Stimulated activated CD8-positive, alpha-beta memory T cell treated with anti-CD3 and anti-CD28 coated beads, Interleukin-7, amount 100 ng/mL, for 48 hours (primary cell): ENCODE measurements at regions not wholly inside any gene's neighbourhood (a gene's known extent, or its start where the extent isn't known, plus 50 kb on each side); places are given as distances from the start of the nearest gene placed in this dataset.
A peak's percentile ranks its signal among the peaks of the same experiment; 100 is the strongest.
"Not testable (repeated sequence)": the region's sequence is repeated elsewhere in the genome, so short reads cannot be mapped to it uniquely, and the experiment has no call there.

Experiments
- DNase-seq, 2 donors: peaks; one replicate each; pipeline ENCODE4 v3.0.0-alpha.2; 2020; ENCODE audit warnings: low read depth in 1 of 2; ENCODE audit errors: extremely low read depth in 1 of 2

GRCh38 chr6:19210849-19211590, 626.1 kb upstream of the ID4 start:
- peak in 1 of 2 donors; percentile 6 for DNase-seq

GRCh38 chr6:19214231-19214630, 622.9 kb upstream of the ID4 start:
- no peak for DNase-seq

- no peak for DNase-seq
Observed at GRCh38 chr6:19219931-19220330, 617.2 kb upstream of the ID4 start.

GRCh38 chr6:19231878-19232561, 605.1 kb upstream of the ID4 start:
- DNase-seq = no peak

- DNase-seq = no peak
Observed at GRCh38 chr6:19245656-19246055, 591.5 kb upstream of the ID4 start.

GRCh38 chr6:19247181-19247580, 590.0 kb upstream of the ID4 start:
- DNase-seq = not testable (repeated sequence)

- DNase-seq = not testable (repeated sequence)
Observed at GRCh38 chr6:19256123-19256522, 581.0 kb upstream of the ID4 start.

GRCh38 chr6:19261642-19262041, 575.5 kb upstream of the ID4 start:
- no peak for DNase-seq

- DNase-seq = no peak
Observed at GRCh38 chr6:19268117-19268516, 569.1 kb upstream of the ID4 start.

GRCh38 chr6:19268718-19269117, 568.5 kb upstream of the ID4 start:
- no peak for DNase-seq

GRCh38 chr6:19269341-19269898, 567.8 kb upstream of the ID4 start:
- no peak for DNase-seq

GRCh38 chr6:19270616-19271015, 566.6 kb upstream of the ID4 start:
- no peak for DNase-seq

GRCh38 chr6:19279273-19279684, 557.9 kb upstream of the ID4 start:
- no peak for DNase-seq

GRCh38 chr6:19287928-19288327, 549.2 kb upstream of the ID4 start:
- DNase-seq = no peak

- DNase-seq = no peak
Observed at GRCh38 chr6:19289457-19289856, 547.7 kb upstream of the ID4 start.

GRCh38 chr6:19297880-19298279, 539.3 kb upstream of the ID4 start:
- no peak for DNase-seq

GRCh38 chr6:19298421-19298820, 538.7 kb upstream of the ID4 start:
- no peak for DNase-seq

GRCh38 chr6:19299129-19299528, 538.0 kb upstream of the ID4 start:
- DNase-seq = no peak

- no peak for DNase-seq
Observed at GRCh38 chr6:19301980-19302379, 535.2 kb upstream of the ID4 start.

GRCh38 chr6:19303383-19303782, 533.8 kb upstream of the ID4 start:
- DNase-seq = no peak

GRCh38 chr6:19309661-19310060, 527.5 kb upstream of the ID4 start:
- no peak for DNase-seq

- DNase-seq = no peak
Observed at GRCh38 chr6:19311786-19312185, 525.4 kb upstream of the ID4 start.
